ENCODE measurements at regions not wholly inside any gene's neighbourhood (a gene's known extent, or its start where the extent isn't known, plus 50 kb on each side); places are given as distances from the start of the nearest gene placed in this dataset.

DNA sequence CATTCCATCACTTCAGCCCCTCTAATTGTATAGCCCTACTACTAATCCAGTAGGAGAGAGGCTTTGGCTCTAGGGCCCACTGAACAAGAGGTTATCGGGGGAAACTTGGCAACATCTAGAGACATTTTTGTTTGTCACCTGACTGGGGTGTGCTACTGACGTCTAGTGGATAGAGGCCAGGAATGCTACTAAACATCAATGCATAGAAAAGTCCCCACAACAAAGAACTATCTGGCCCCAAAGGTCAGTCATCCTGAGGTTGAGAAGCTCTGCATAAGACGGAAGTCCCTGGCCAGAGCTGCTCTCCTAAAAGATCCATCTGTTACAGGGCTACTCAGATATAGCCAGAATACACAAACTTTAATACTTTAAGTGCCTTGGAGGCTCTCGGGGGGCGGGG is 570.6 kb upstream of the KLF4 start:
- no peak for TF ChIP-seq CTCF (IDR thresholded peaks at IDR 0.05; ENCODE audit: low read length)
- TF ChIP-seq EZH2 (IDR thresholded peaks at IDR 0.05; ENCODE audit: borderline replicate concordance, low read length), result no peak

Data from OCI-LY1 (cell line).